HFFc6 (cell line): ENCODE measurements at regions not wholly inside any gene's neighbourhood (a gene's known extent, or its start where the extent isn't known, plus 50 kb on each side); places are given as distances from the start of the nearest gene placed in this dataset.

Experiments
- DNase-seq: peaks from one replicate; pipeline ENCODE4 v3.0.0-alpha.2; 2018
- H3K27ac Mint-ChIP-seq: 2 replicates; pipeline ENCODE4 v1.8.0; 2020; ENCODE audit warnings: mild to moderate bottlenecking, mixed read lengths
- H3K27me3 Mint-ChIP-seq: 2 replicates; pipeline ENCODE4 v1.8.0; 2021; ENCODE audit warnings: mild to moderate bottlenecking, moderate library complexity, mixed read lengths; ENCODE audit not compliant: insufficient read depth
- H3K36me3 Mint-ChIP-seq: 2 replicates; pipeline ENCODE4 v1.8.0; 2021; ENCODE audit warnings: low read depth, mixed read lengths
- H3K4me1 Mint-ChIP-seq: 2 replicates; pipeline ENCODE4 v1.8.0; 2020; ENCODE audit warnings: low read depth, mixed read lengths
- H3K4me3 Mint-ChIP-seq: 2 replicates; pipeline ENCODE4 v1.8.0; 2020; ENCODE audit warnings: mild to moderate bottlenecking, moderate library complexity, mixed read lengths
- H3K9me3 Mint-ChIP-seq: 2 replicates; pipeline ENCODE4 v1.8.0; 2020; ENCODE audit warnings: mild to moderate bottlenecking, mixed read lengths
- CTCF ChIP-seq: fragments of 200-600 bp; sonication (generic); IDR thresholded peaks from 2 replicates; pipeline ENCODE4 v1.5.0; 2021; ENCODE audit warnings: antibody characterized with exemption, mild to moderate bottlenecking

- Mint-ChIP-seq H3K27me3 (peaks cover 2% of the 10 kb centered on the region; the same call in 1 of the 2 replicates), H3K27ac (no peak overlapping the region), H3K4me1 (no peaks in the 10 kb centered on the region), H3K9me3 (peaks cover 40% of the 10 kb centered on the region), H3K36me3 (no peaks in the 10 kb centered on the region), H3K4me3 (no peak overlapping the region)
- DNase-seq, result no peak
- peak; percentile 18; the same call in 1 of the 2 replicates for TF ChIP-seq CTCF
Measured at GRCh38 chr2:104733226-104733943, 120.5 kb upstream of the POU3F3 start.

- no peak overlapping the region for H3K4me3 Mint-ChIP-seq
- H3K9me3 Mint-ChIP-seq, result peaks cover 37% of the 10 kb centered on the region
- no peaks in the 10 kb centered on the region for H3K4me1 Mint-ChIP-seq
- DNase-seq, result no peak
- no peak overlapping the region for H3K27ac Mint-ChIP-seq
- no peak for TF ChIP-seq CTCF
- peaks cover 2% of the 10 kb centered on the region; the same call in 1 of the 2 replicates for H3K27me3 Mint-ChIP-seq
- H3K36me3 Mint-ChIP-seq, result no peaks in the 10 kb centered on the region; the same call in 1 of the 2 replicates
Measured at GRCh38 chr2:104734937-104735586, 118.9 kb upstream of the POU3F3 start.

GRCh38 chr2:104736026-104736425 is 117.9 kb upstream of the POU3F3 start:
- Mint-ChIP-seq H3K27ac (no peak overlapping the region), H3K4me1 (no peaks in the 10 kb centered on the region), H3K36me3 (no peaks in the 10 kb centered on the region; the same call in 1 of the 2 replicates), H3K27me3 (peaks cover 2% of the 10 kb centered on the region; the same call in 1 of the 2 replicates), H3K9me3 (peaks cover 29% of the 10 kb centered on the region), H3K4me3 (no peak overlapping the region)
- no peak for TF ChIP-seq CTCF
- DNase-seq, result no peak

- no peak overlapping the region for H3K27ac Mint-ChIP-seq
- no peak for DNase-seq
- no peaks in the 10 kb centered on the region; the same call in 1 of the 2 replicates for H3K36me3 Mint-ChIP-seq
- H3K9me3 Mint-ChIP-seq, result peaks cover 28% of the 10 kb centered on the region
- peaks cover 2% of the 10 kb centered on the region; the same call in 1 of the 2 replicates for H3K27me3 Mint-ChIP-seq
- no peak for TF ChIP-seq CTCF
- H3K4me3 Mint-ChIP-seq, result no peak overlapping the region
- no peaks in the 10 kb centered on the region for H3K4me1 Mint-ChIP-seq
Measured at GRCh38 chr2:104741860-104742259, 112.1 kb upstream of the POU3F3 start.

GRCh38 chr2:104744537-104744936 is 109.4 kb upstream of the POU3F3 start:
- no peak for DNase-seq
- Mint-ChIP-seq H3K9me3 (peaks cover 21% of the 10 kb centered on the region), H3K4me1 (no peaks in the 10 kb centered on the region), H3K4me3 (no peak overlapping the region), H3K27ac (no peak overlapping the region), H3K36me3 (no peaks in the 10 kb centered on the region), H3K27me3 (no peaks in the 10 kb centered on the region)
- no peak for TF ChIP-seq CTCF
